OCI-LY7 (cell line): ENCODE measurements at regions not wholly inside any gene's neighbourhood (a gene's known extent, or its start where the extent isn't known, plus 50 kb on each side); places are given as distances from the start of the nearest gene placed in this dataset.

Experiments
- BruUV-seq: library from RNA; stranded (reverse); fragments of 400-500 nt; replicated peaks from 2 replicates; lab custom pipeline; 2021; lab: Mats Ljungman, UMichigan
- CTCF ChIA-PET: fragments of 300-600 bp; sonication (Branson Sonifier 250); formaldehyde crosslinking; loops from one replicate; lab custom pipeline; 2022; ENCODE audit warnings: antibody characterized with exemption; ENCODE audit not compliant: unreplicated experiment; lab: Charles Lee
- POLR2A ChIA-PET: fragments of 300-600 bp; sonication (Branson Sonifier 250); formaldehyde crosslinking; loops from one replicate; lab custom pipeline; 2022; ENCODE audit warnings: antibody characterized with exemption; lab: Charles Lee
- DNase-seq: peaks from one replicate; pipeline ENCODE4 v3.0.0-alpha.2; 2015; ENCODE audit warnings: low spot score
- H2AFZ ChIP-seq: fragments of 200-600 bp; sonication (generic), shearing (Covaris generic); 2 replicates; pipeline ENCODE4 v1.6.1; 2014; ENCODE audit warnings: mild to moderate bottlenecking, antibody characterized with exemption, low read length, moderate library complexity
- H3K27ac ChIP-seq: fragments of 200-600 bp; sonication (generic); 2 replicates; pipeline ENCODE4 v1.5.1; 2014; ENCODE audit warnings: mixed run types, low read depth, mild to moderate bottlenecking, moderate library complexity, low read length, inconsistent platforms; ENCODE audit not compliant: poor library complexity, severe bottlenecking
- H3K36me3 ChIP-seq: fragments of 200-600 bp; sonication (generic); 2 replicates; pipeline ENCODE4 v1.6.1; 2014; ENCODE audit warnings: mild to moderate bottlenecking, antibody characterized with exemption, low read length, moderate library complexity, mixed read lengths; ENCODE audit not compliant: insufficient read depth
- H3K4me1 ChIP-seq: fragments of 200-600 bp; sonication (generic); 2 replicates; pipeline ENCODE4 v1.5.1; 2014; ENCODE audit warnings: mild to moderate bottlenecking, low read length; ENCODE audit not compliant: insufficient read depth, poor library complexity, severe bottlenecking
- H3K4me2 ChIP-seq: fragments of 200-600 bp; sonication (generic); 2 replicates; pipeline ENCODE4 v1.6.1; 2014; ENCODE audit warnings: mild to moderate bottlenecking, low read length
- H3K4me3 ChIP-seq: fragments of 200-600 bp; sonication (generic); 2 replicates; pipeline ENCODE4 v1.5.1; 2014; ENCODE audit warnings: mild to moderate bottlenecking, low read depth, low read length; ENCODE audit not compliant: poor library complexity, severe bottlenecking
- H3K79me2 ChIP-seq: fragments of 200-600 bp; sonication (generic); 2 replicates; pipeline ENCODE4 v1.6.1; 2016; ENCODE audit warnings: low read depth, mild to moderate bottlenecking, low read length, moderate library complexity, mixed read lengths; ENCODE audit not compliant: insufficient read depth
- H3K9me2 ChIP-seq: fragments of 200-600 bp; sonication (generic); 2 replicates; pipeline ENCODE4 v1.6.1; 2016; ENCODE audit warnings: mild to moderate bottlenecking, low read length, mixed read lengths; ENCODE audit not compliant: insufficient read depth
- H3K9me3 ChIP-seq: fragments of 200-600 bp; sonication (generic); 2 replicates; pipeline ENCODE4 v1.6.1; 2014; ENCODE audit warnings: mild to moderate bottlenecking, mixed run types, low read length, mixed read lengths
- H4K20me1 ChIP-seq: fragments of 200-600 bp; sonication (generic); 2 replicates; pipeline ENCODE4 v1.6.1; 2014; ENCODE audit warnings: mild to moderate bottlenecking, antibody characterized with exemption, low read length, moderate library complexity, mixed read lengths; ENCODE audit not compliant: insufficient read depth
- CTCF ChIP-seq: fragments of 200-600 bp; sonication (generic); conservative IDR thresholded peaks from 2 replicates; pipeline ENCODE4 v1.5.1; 2014; ENCODE audit warnings: mild to moderate bottlenecking, antibody characterized with exemption, low read length, moderate library complexity, mixed read lengths
- EZH2phosphoT487 ChIP-seq: fragments of 200-600 bp; sonication (generic); IDR thresholded peaks from 2 replicates; pipeline ENCODE4 v1.6.1; 2018; ENCODE audit warnings: low read depth, borderline replicate concordance, mild to moderate bottlenecking, mixed run types, antibody characterized with exemption, low read length, moderate library complexity, mixed read lengths
- intact Hi-C: fragments of 100-400 bp; cut with micrococcal nuclease; formaldehyde crosslinking; loops from one replicate; pipeline ENCODE4 v1.10.0; 2022; ENCODE audit not compliant: unreplicated experiment

GRCh38 chr13:79710376-79710775 is 229.4 kb downstream of the NDFIP2 start:
- Histone ChIP-seq H3K9me3 (no peaks in the 10 kb centered on the region), H3K4me3 (no peak overlapping the region), H3K4me2 (no peak overlapping the region), H3K9me2 (no peaks in the 10 kb centered on the region), H4K20me1 (no peaks in the 10 kb centered on the region), H3K36me3 (no peaks in the 10 kb centered on the region), H2AFZ (no peak overlapping the region), H3K79me2 (no peaks in the 10 kb centered on the region), H3K27ac (no peak overlapping the region), H3K4me1 (no peaks in the 10 kb centered on the region)
- TF ChIP-seq CTCF: no peak
- no peak for TF ChIP-seq EZH2phosphoT487
- intact Hi-C loops: no loop called here
- BruUV-seq: no TSS peak
- CTCF ChIA-PET: no interaction called here
- POLR2A ChIA-PET: no interaction called here
- no peak for DNase-seq

- intact Hi-C loops: no loop called here
- no TSS peak for BruUV-seq
- TF ChIP-seq CTCF (no peak), EZH2phosphoT487 (no peak)
- POLR2A ChIA-PET: no interaction called here
- no peaks in the 10 kb centered on the region for H3K9me2 ChIP-seq
- no peak overlapping the region for H3K4me2 ChIP-seq
- DNase-seq: no peak
- H3K79me2 ChIP-seq: no peaks in the 10 kb centered on the region
- no peaks in the 10 kb centered on the region for H3K4me1 ChIP-seq
- H3K36me3 ChIP-seq: no peaks in the 10 kb centered on the region
- H2AFZ ChIP-seq: no peak overlapping the region
- H3K4me3 ChIP-seq: no peak overlapping the region
- no peaks in the 10 kb centered on the region for H4K20me1 ChIP-seq
- H3K27ac ChIP-seq: no peak overlapping the region
- H3K9me3 ChIP-seq: no peaks in the 10 kb centered on the region
- CTCF ChIA-PET: no interaction called here
These were observed 228.5 kb downstream of the NDFIP2 start for GRCh38 chr13:79709471-79709870.

GRCh38 chr13:79703772-79704171 is 222.8 kb downstream of the NDFIP2 start:
- H3K9me3 ChIP-seq: no peaks in the 10 kb centered on the region
- intact Hi-C loops: no loop called here

More at GRCh38 chr13:79703772-79704171, 222.8 kb downstream of the NDFIP2 start:
- no TSS peak for BruUV-seq
- ChIA-PET POLR2A (interaction anchor here (0.7 kb wide), 1 partner anchor 652 kb away, joined by 3 read pairs; no protein-coding TSS in a partner anchor), CTCF (no interaction called here)
- Histone ChIP-seq H2AFZ (no peak overlapping the region), H3K79me2 (no peaks in the 10 kb centered on the region), H3K36me3 (no peaks in the 10 kb centered on the region), H3K4me2 (no peak overlapping the region), H3K9me2 (no peaks in the 10 kb centered on the region), H4K20me1 (no peaks in the 10 kb centered on the region), H3K4me1 (no peaks in the 10 kb centered on the region), H3K27ac (no peak overlapping the region), H3K4me3 (no peak overlapping the region)
- DNase-seq: no peak
- TF ChIP-seq CTCF (no peak), EZH2phosphoT487 (no peak)
